HepG2 (cell line): ENCODE measurements at regions not wholly inside any gene's neighbourhood (a gene's known extent, or its start where the extent isn't known, plus 50 kb on each side); places are given as distances from the start of the nearest gene placed in this dataset.
"Not testable (repeated sequence)": the region's sequence is repeated elsewhere in the genome, so short reads cannot be mapped to it uniquely, and the experiment has no call there.

Experiments used
- CHCHD3 ChIP-seq: sonication (generic); formaldehyde crosslinking; IDR thresholded peaks from 2 replicates; pipeline ENCODE4 v1.8.0; 2022; ENCODE audit warnings: mild to moderate bottlenecking, missing genetic modification reagents, moderate library complexity
- CHD2 ChIP-seq: IDR thresholded peaks from 2 replicates; pipeline ENCODE4 v1.6.1; 2011; ENCODE audit warnings: low read depth, low read length, improper control_type of control experiment
- JUN ChIP-seq: sonication (generic); formaldehyde crosslinking; IDR thresholded peaks from 2 replicates; pipeline ENCODE4 v1.4.0; 2020; ENCODE audit warnings: mild to moderate bottlenecking, missing genetic modification reagents
- PCBP1 ChIP-seq: fragments of 200-400 bp; formaldehyde crosslinking; IDR thresholded peaks from 2 replicates; pipeline ENCODE4 v1.6.1; 2017; ENCODE audit warnings: mild to moderate bottlenecking, low read depth, low read length, borderline replicate concordance
- POGZ ChIP-seq: sonication (generic); formaldehyde crosslinking; IDR thresholded peaks from 2 replicates; pipeline ENCODE4 v1.4.0; 2020; ENCODE audit warnings: mild to moderate bottlenecking, missing genetic modification reagents
- POLR2A ChIP-seq, 2 experiments: IDR thresholded peaks; 2 replicates each; pipeline ENCODE4 v1.6.1; 2011; ENCODE audit warnings: low read depth in 2 of 2, low read length in 2 of 2, mild to moderate bottlenecking in 1 of 2, moderate library complexity in 1 of 2; ENCODE audit not compliant: insufficient read depth in 1 of 2
- RNF2 ChIP-seq: fragments of 450-650 bp; conservative IDR thresholded peaks from 2 replicates; pipeline ENCODE4 v1.6.1; 2016; ENCODE audit warnings: low read depth
- TCF12 ChIP-seq, 2 experiments: fragments of 450-650 bp in 1 of 2; sonication (generic) in 1 of 2; formaldehyde crosslinking in 1 of 2; IDR thresholded peaks; 2 replicates each; pipeline versions ENCODE4 v1.6.1 to v1.8.0; 2017 to 2022; ENCODE audit warnings: antibody characterized with exemption in 1 of 2, mild to moderate bottlenecking in 1 of 2, missing genetic modification reagents in 1 of 2, moderate library complexity in 1 of 2
- ZNF7 ChIP-seq: IDR thresholded peaks from 2 replicates; pipeline ENCODE4 v1.6.1; 2016; ENCODE audit warnings: missing biosample characterization, missing genetic modification reagents
- ZNF749 ChIP-seq: sonication (generic); formaldehyde crosslinking; IDR thresholded peaks from 2 replicates; pipeline ENCODE4 v1.8.0; 2022; ENCODE audit warnings: mild to moderate bottlenecking, missing genetic modification reagents, moderate library complexity, borderline replicate concordance
- TF ChIP-seq, protein P1 (sequence below): sonication (generic); formaldehyde crosslinking; IDR thresholded peaks from 2 replicates; pipeline ENCODE4 v1.5.0; 2020; ENCODE audit warnings: mild to moderate bottlenecking, missing genetic modification reagents, moderate library complexity
- TF ChIP-seq, protein P2 (sequence below): sonication (generic); formaldehyde crosslinking; IDR thresholded peaks from 2 replicates; pipeline ENCODE4 v1.4.0; 2020; ENCODE audit warnings: mild to moderate bottlenecking, missing genetic modification reagents
- TF ChIP-seq, protein P3 (sequence below): sonication (generic); formaldehyde crosslinking; IDR thresholded peaks from 2 replicates; pipeline ENCODE4 v1.4.0; 2020; ENCODE audit warnings: missing genetic modification reagents, borderline replicate concordance
- TF ChIP-seq, protein P4 (sequence below), 2 experiments: sonication (generic) in 1 of 2; formaldehyde crosslinking in 1 of 2; IDR thresholded peaks; 2 replicates each; pipeline versions ENCODE4 v1.5.1 to v1.6.1; 2011 to 2020; ENCODE audit warnings: borderline replicate concordance in 1 of 2, low read depth in 1 of 2, low read length in 1 of 2, mild to moderate bottlenecking in 1 of 2, missing genetic modification reagents in 1 of 2, moderate library complexity in 1 of 2

DNA sequence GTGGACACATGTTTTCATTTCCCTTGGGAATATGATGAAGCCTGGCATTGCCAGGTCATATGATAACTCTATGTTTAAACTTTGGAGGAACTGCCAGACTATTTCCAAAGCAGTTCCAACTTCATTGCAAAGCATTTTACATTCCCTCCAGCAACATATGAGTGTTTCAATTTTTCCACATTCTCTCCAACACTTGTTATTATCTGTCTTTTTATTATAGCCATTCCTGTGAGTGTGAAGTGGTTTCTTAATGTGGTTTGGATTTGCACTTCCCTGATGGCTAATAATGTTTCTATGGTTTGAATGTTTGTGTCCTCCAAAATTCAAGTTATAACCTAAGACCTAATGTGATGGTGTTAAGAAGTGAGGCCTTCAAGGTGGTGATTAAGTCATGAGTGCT, 228.0 kb downstream of the CDRT15L2 start:
- not testable (repeated sequence) for TF ChIP-seq ZNF7 (CRISPR knock-in tag); TCF12 (IDR thresholded peaks at IDR 0.05); TCF12 (CRISPR knock-in tag; IDR thresholded peaks at IDR 0.05); POGZ (CRISPR knock-in tag); CHD2; CHCHD3; JUN (CRISPR knock-in tag); PCBP1; RNF2; POLR2A (IDR thresholded peaks at IDR 0.05; ENCODE audit: insufficient read depth in 1 of 2, low read depth in 2 of 2, low read length in 2 of 2); ZNF749 (CRISPR knock-in tag)
- TF ChIP-seq, protein P1, sequence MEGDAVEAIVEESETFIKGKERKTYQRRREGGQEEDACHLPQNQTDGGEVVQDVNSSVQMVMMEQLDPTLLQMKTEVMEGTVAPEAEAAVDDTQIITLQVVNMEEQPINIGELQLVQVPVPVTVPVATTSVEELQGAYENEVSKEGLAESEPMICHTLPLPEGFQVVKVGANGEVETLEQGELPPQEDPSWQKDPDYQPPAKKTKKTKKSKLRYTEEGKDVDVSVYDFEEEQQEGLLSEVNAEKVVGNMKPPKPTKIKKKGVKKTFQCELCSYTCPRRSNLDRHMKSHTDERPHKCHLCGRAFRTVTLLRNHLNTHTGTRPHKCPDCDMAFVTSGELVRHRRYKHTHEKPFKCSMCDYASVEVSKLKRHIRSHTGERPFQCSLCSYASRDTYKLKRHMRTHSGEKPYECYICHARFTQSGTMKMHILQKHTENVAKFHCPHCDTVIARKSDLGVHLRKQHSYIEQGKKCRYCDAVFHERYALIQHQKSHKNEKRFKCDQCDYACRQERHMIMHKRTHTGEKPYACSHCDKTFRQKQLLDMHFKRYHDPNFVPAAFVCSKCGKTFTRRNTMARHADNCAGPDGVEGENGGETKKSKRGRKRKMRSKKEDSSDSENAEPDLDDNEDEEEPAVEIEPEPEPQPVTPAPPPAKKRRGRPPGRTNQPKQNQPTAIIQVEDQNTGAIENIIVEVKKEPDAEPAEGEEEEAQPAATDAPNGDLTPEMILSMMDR (CRISPR knock-in tag), result not testable (repeated sequence)
- TF ChIP-seq, protein P2, sequence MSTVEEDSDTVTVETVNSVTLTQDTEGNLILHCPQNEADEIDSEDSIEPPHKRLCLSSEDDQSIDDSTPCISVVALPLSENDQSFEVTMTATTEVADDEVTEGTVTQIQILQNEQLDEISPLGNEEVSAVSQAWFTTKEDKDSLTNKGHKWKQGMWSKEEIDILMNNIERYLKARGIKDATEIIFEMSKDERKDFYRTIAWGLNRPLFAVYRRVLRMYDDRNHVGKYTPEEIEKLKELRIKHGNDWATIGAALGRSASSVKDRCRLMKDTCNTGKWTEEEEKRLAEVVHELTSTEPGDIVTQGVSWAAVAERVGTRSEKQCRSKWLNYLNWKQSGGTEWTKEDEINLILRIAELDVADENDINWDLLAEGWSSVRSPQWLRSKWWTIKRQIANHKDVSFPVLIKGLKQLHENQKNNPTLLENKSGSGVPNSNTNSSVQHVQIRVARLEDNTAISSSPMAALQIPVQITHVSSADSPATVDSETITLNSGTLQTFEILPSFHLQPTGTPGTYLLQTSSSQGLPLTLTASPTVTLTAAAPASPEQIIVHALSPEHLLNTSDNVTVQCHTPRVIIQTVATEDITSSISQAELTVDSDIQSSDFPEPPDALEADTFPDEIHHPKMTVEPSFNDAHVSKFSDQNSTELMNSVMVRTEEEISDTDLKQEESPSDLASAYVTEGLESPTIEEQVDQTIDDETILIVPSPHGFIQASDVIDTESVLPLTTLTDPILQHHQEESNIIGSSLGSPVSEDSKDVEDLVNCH (CRISPR knock-in tag), result not testable (repeated sequence)
- TF ChIP-seq, protein P3, sequence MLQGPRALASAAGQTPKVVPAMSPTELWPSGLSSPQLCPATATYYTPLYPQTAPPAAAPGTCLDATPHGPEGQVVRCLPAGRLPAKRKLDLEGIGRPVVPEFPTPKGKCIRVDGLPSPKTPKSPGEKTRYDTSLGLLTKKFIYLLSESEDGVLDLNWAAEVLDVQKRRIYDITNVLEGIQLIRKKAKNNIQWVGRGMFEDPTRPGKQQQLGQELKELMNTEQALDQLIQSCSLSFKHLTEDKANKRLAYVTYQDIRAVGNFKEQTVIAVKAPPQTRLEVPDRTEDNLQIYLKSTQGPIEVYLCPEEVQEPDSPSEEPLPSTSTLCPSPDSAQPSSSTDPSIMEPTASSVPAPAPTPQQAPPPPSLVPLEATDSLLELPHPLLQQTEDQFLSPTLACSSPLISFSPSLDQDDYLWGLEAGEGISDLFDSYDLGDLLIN (CRISPR knock-in tag), result not testable (repeated sequence)
- TF ChIP-seq, protein P4, sequence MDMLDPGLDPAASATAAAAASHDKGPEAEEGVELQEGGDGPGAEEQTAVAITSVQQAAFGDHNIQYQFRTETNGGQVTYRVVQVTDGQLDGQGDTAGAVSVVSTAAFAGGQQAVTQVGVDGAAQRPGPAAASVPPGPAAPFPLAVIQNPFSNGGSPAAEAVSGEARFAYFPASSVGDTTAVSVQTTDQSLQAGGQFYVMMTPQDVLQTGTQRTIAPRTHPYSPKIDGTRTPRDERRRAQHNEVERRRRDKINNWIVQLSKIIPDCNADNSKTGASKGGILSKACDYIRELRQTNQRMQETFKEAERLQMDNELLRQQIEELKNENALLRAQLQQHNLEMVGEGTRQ (IDR thresholded peaks at IDR 0.05; ENCODE audit: low read depth, low read length), result not testable (repeated sequence)
- TF ChIP-seq, protein P4 (CRISPR knock-in tag; IDR thresholded peaks at IDR 0.05; ENCODE audit: borderline replicate concordance), result not testable (repeated sequence)
